SK-N-SH (cell line): ENCODE measurements at regions not wholly inside any gene's neighbourhood (a gene's known extent, or its start where the extent isn't known, plus 50 kb on each side); places are given as distances from the start of the nearest gene placed in this dataset.

Source experiments
- CTCF ChIA-PET: fragments of 300-600, 350-600 bp; formaldehyde crosslinking; extraction: SDS; loops from one replicate; lab custom pipeline; 2021; lab: Yijun Ruan, JAX
- POLR2A ChIA-PET: fragments of 350-600 bp; sonication (Branson Sonifier 250); formaldehyde crosslinking; extraction: SDS; loops from one replicate; lab custom pipeline; 2020; ENCODE audit warnings: antibody characterized with exemption, inconsistent platforms; lab: Yijun Ruan, JAX
- DNase-seq: peaks from one replicate; pipeline ENCODE4 v3.0.0; 2012
- H2AFZ ChIP-seq: fragments of 200-600 bp; sonication (generic); 2 replicates; pipeline ENCODE4 v1.8.1; 2016; ENCODE audit warnings: antibody characterized with exemption, mild to moderate bottlenecking, low read depth
- H3F3A ChIP-seq: fragments of 200-600 bp; sonication (generic); replicated peaks from 2 replicates; pipeline ENCODE3; 2016; ENCODE audit warnings: antibody characterized with exemption, mild to moderate bottlenecking; ENCODE audit not compliant: insufficient read depth
- H3K27ac ChIP-seq, 2 experiments: fragments of 200-500 bp in 1 of 2; fragments of 200-600 bp in 1 of 2; sonication (Bioruptor generic) in 1 of 2; sonication (generic), shearing (Covaris generic) in 1 of 2; 2 replicates each; pipeline versions ENCODE4 v1.5.1 to v1.6.1; 2014 to 2016; ENCODE audit warnings: low read depth in 2 of 2, inconsistent platforms in 1 of 2, low read length in 1 of 2, mild to moderate bottlenecking in 1 of 2, mixed read lengths in 1 of 2
- H3K27me3 ChIP-seq: fragments of 200-600 bp; sonication (generic), shearing (Covaris generic); 2 replicates; pipeline ENCODE4 v1.6.1; 2016; ENCODE audit warnings: mixed run types; ENCODE audit not compliant: insufficient read depth
- H3K36me3 ChIP-seq, 2 experiments: fragments of 200-500 bp in 1 of 2; fragments of 200-600 bp in 1 of 2; sonication (Bioruptor generic) in 1 of 2; sonication (generic) in 1 of 2; replicated peaks in 1 of 2; 2 replicates each; pipeline versions ENCODE3 to v1.5.1; 2014 to 2016; ENCODE audit warnings: low read length in 1 of 2, mild to moderate bottlenecking in 1 of 2; ENCODE audit not compliant: insufficient read depth in 2 of 2, control insufficient read depth in 1 of 2
- H3K4me1 ChIP-seq, 2 experiments: fragments of 200-500 bp in 1 of 2; fragments of 200-600 bp in 1 of 2; sonication (Bioruptor generic) in 1 of 2; sonication (generic), shearing (Covaris generic) in 1 of 2; 2 replicates each; pipeline versions ENCODE4 v1.5.1 to v1.6.1; 2014 to 2016; ENCODE audit warnings: low read depth in 1 of 2, low read length in 1 of 2, mixed run types in 1 of 2; ENCODE audit not compliant: insufficient read depth in 2 of 2, control insufficient read depth in 1 of 2
- H3K4me2 ChIP-seq: fragments of 200-600 bp; sonication (generic), shearing (Covaris generic); 2 replicates; pipeline ENCODE4 v1.6.1; 2017; ENCODE audit warnings: mixed run types
- H3K4me3 ChIP-seq, 2 experiments: fragments of 200-500 bp in 1 of 2; fragments of 200-600 bp in 1 of 2; sonication (Bioruptor generic) in 1 of 2; sonication (generic), shearing (Covaris generic) in 1 of 2; 2 replicates each; pipeline versions ENCODE4 v1.5.1 to v1.8.1; 2014 to 2016; ENCODE audit warnings: low read depth in 2 of 2, inconsistent platforms in 1 of 2, low read length in 1 of 2, mild to moderate bottlenecking in 1 of 2, mixed read lengths in 1 of 2, moderate library complexity in 1 of 2
- H3K79me2 ChIP-seq: fragments of 200-600 bp; sonication (generic); 2 replicates; pipeline ENCODE4 v1.8.1; 2017; ENCODE audit warnings: mild to moderate bottlenecking; ENCODE audit not compliant: insufficient read depth
- H3K9ac ChIP-seq: fragments of 200-600 bp; sonication (generic); 2 replicates; pipeline ENCODE4 v1.6.1; 2017; ENCODE audit warnings: mixed run types
- H3K9me2 ChIP-seq: fragments of 200-600 bp; sonication (generic); 2 replicates; pipeline ENCODE4 v1.6.1; 2017; ENCODE audit warnings: mixed run types
- H3K9me3 ChIP-seq: fragments of 200-600 bp; sonication (generic); 2 replicates; pipeline ENCODE4 v1.6.1; 2017; ENCODE audit warnings: mixed run types, mild to moderate bottlenecking, moderate library complexity
- H4K20me1 ChIP-seq: fragments of 200-600 bp; sonication (generic); 2 replicates; pipeline ENCODE4 v1.6.1; 2017; ENCODE audit warnings: mild to moderate bottlenecking, mixed run types; ENCODE audit not compliant: insufficient read depth
- EP300 ChIP-seq, 2 experiments: IDR thresholded peaks; 2 replicates each; pipeline versions ENCODE4 v1.4.0 to v1.6.1; 2012; ENCODE audit warnings: borderline replicate concordance in 1 of 2, low read depth in 1 of 2, low read length in 1 of 2
- FOXM1 ChIP-seq: IDR thresholded peaks from 2 replicates; pipeline ENCODE4 v1.4.0; 2012; ENCODE audit warnings: low read depth, mild to moderate bottlenecking
- MAX ChIP-seq: IDR thresholded peaks from 2 replicates; pipeline ENCODE4 v1.4.0; 2012; ENCODE audit warnings: low read depth
- POLR2AphosphoS5 ChIP-seq: IDR thresholded peaks from 2 replicates; pipeline ENCODE4 v1.6.1; 2012; ENCODE audit warnings: low read depth, low read length
- REST ChIP-seq: IDR thresholded peaks from 2 replicates; pipeline ENCODE4 v1.6.1; 2012; ENCODE audit warnings: mild to moderate bottlenecking, low read depth, low read length, moderate library complexity
- RFX5 ChIP-seq: IDR thresholded peaks from 2 replicates; pipeline ENCODE4 v1.6.1; 2012; ENCODE audit warnings: mild to moderate bottlenecking, improper control_type of control experiment, low read length
- USF1 ChIP-seq: IDR thresholded peaks from 2 replicates; pipeline ENCODE4 v1.4.0; 2012; ENCODE audit warnings: low read depth, borderline replicate concordance
- WGBS: methylation state at CpG from one replicate; pipeline ENCODE4 v1.1.6; 2017; ENCODE audit warnings: low lambda C conversion rate; 5-methylcytosine and 5-hydroxymethylcytosine counted together

- TF ChIP-seq REST (no peak), RFX5 (no peak)
These were observed 154.9 kb upstream of the ATP2B1 start (continued) for GRCh38 chr12:89863493-89863938.

- Histone ChIP-seq H3K4me2 (peak overlapping the region; percentile 12; the same call in 1 of the 2 replicates), H3K9me2 (no peaks in the 10 kb centered on the region), H3K27ac (no peak overlapping the region), H3K4me3 (no peak overlapping the region), H3K27me3 (no peaks in the 10 kb centered on the region), H2AFZ (0 out of 2 replicates have a peak overlapping the region, but pooled peaks have one; percentile 45), H3K9me3 (no peaks in the 10 kb centered on the region), H3K4me1 (peaks cover 0 to 5% of the 10 kb centered on the region in 2 experiments; a peak in 2 of 4 replicates), H4K20me1 (no peaks in the 10 kb centered on the region), H3K79me2 (no peaks in the 10 kb centered on the region), H3K9ac (no peak overlapping the region), H3K36me3 (no peaks in the 10 kb centered on the region), H3F3A (no peaks in the 10 kb centered on the region)
- no peak for DNase-seq
- ChIA-PET CTCF (interaction anchor here (0.7 kb wide), 1 partner anchor 23 kb away, joined by 3 read pairs; no protein-coding TSS in a partner anchor), POLR2A (no interaction called here)
- WGBS = 69% methylated on average over 7 of the region's 7 CpGs
- TF ChIP-seq POLR2AphosphoS5 (no peak), FOXM1 (no peak), USF1 (no peak), MAX (no peak), REST (no peak), EP300 (IDR thresholded peaks at IDR 0.05; ENCODE audit: borderline replicate concordance in 1 of 2, low read depth in 1 of 2, low read length in 1 of 2) (no peak)
These were observed 154.1 kb upstream of the ATP2B1 start for GRCh38 chr12:89862511-89863445.
